ENCODE measurements at regions not wholly inside any gene's neighbourhood (a gene's known extent, or its start where the extent isn't known, plus 50 kb on each side); places are given as distances from the start of the nearest gene placed in this dataset.
"Not testable (repeated sequence)": the region's sequence is repeated elsewhere in the genome, so short reads cannot be mapped to it uniquely, and the experiment has no call there.

- no peak overlapping the region for H3K4me3 ChIP-seq (ENCODE audit: low read depth in 1 of 2, low read length in 2 of 2)
- H2AFZ ChIP-seq (ENCODE audit: low read depth, low read length), result no peak overlapping the region
- no peaks in the 10 kb centered on the region for H3K79me2 ChIP-seq (ENCODE audit: insufficient read depth, low read length)
- no peaks in the 10 kb centered on the region for H3K36me3 ChIP-seq (ENCODE audit: insufficient read depth, low read length)
- H4K20me1 ChIP-seq (ENCODE audit: insufficient read depth, low read length), result no peaks in the 10 kb centered on the region
- TF ChIP-seq EZH2 (IDR thresholded peaks at IDR 0.05; ENCODE audit: borderline replicate concordance, low read depth, low read length, severe bottlenecking) (no peak), CTCF (IDR thresholded peaks at IDR 0.05; ENCODE audit: borderline replicate concordance, extremely low read depth, low read length, poor library complexity, severe bottlenecking) (no peak)
- no peak for ATAC-seq (ENCODE audit: insufficient read depth, low read depth)
- H3K27me3 ChIP-seq (ENCODE audit: insufficient read depth, low read length, poor library complexity), result no peaks in the 10 kb centered on the region
- no peak overlapping the region for H3K9ac ChIP-seq (ENCODE audit: low read depth, low read length)
- H3K9me3 ChIP-seq (ENCODE audit: insufficient read depth, low read length, severe bottlenecking), result no peaks in the 10 kb centered on the region
- H3K4me1 ChIP-seq (ENCODE audit: insufficient read depth, low read length), result no peaks in the 10 kb centered on the region
- no peak overlapping the region for H3K27ac ChIP-seq (ENCODE audit: low read length)
- no peak for DNase-seq
- no peak overlapping the region for H3K4me2 ChIP-seq (ENCODE audit: insufficient read depth, low read length)
Measured at GRCh38 chr7:81839708-81840369, 70.0 kb upstream of the HGF start.

GRCh38 chr7:81833401-81833800 lies 63.6 kb upstream of the HGF start:
- Histone ChIP-seq H3K36me3 (ENCODE audit: insufficient read depth, low read length) (no peaks in the 10 kb centered on the region), H3K27me3 (ENCODE audit: insufficient read depth, low read length, poor library complexity) (no peaks in the 10 kb centered on the region), H3K9me3 (ENCODE audit: insufficient read depth, low read length, severe bottlenecking) (peaks cover 6% of the 10 kb centered on the region), H3K9ac (ENCODE audit: low read depth, low read length) (no peak overlapping the region), H4K20me1 (ENCODE audit: insufficient read depth, low read length) (no peaks in the 10 kb centered on the region), H3K4me1 (ENCODE audit: insufficient read depth, low read length) (no peaks in the 10 kb centered on the region), H3K4me3 (ENCODE audit: low read depth in 1 of 2, low read length in 2 of 2) (no peak overlapping the region), H2AFZ (ENCODE audit: low read depth, low read length) (no peak overlapping the region), H3K79me2 (ENCODE audit: insufficient read depth, low read length) (no peaks in the 10 kb centered on the region), H3K27ac (ENCODE audit: low read length) (no peak overlapping the region), H3K4me2 (ENCODE audit: insufficient read depth, low read length) (no peak overlapping the region)
- ATAC-seq (ENCODE audit: insufficient read depth, low read depth), result no peak
- TF ChIP-seq CTCF (IDR thresholded peaks at IDR 0.05; ENCODE audit: borderline replicate concordance, extremely low read depth, low read length, poor library complexity, severe bottlenecking) (no peak), EZH2 (IDR thresholded peaks at IDR 0.05; ENCODE audit: borderline replicate concordance, low read depth, low read length, severe bottlenecking) (no peak)
- DNase-seq, result no peak

GRCh38 chr7:81831883-81832282 lies 62.0 kb upstream of the HGF start:
- Histone ChIP-seq H3K27ac (ENCODE audit: low read length) (no peak overlapping the region), H3K36me3 (ENCODE audit: insufficient read depth, low read length) (no peaks in the 10 kb centered on the region), H3K9ac (ENCODE audit: low read depth, low read length) (no peak overlapping the region), H4K20me1 (ENCODE audit: insufficient read depth, low read length) (no peaks in the 10 kb centered on the region), H3K27me3 (ENCODE audit: insufficient read depth, low read length, poor library complexity) (no peaks in the 10 kb centered on the region), H3K4me1 (ENCODE audit: insufficient read depth, low read length) (no peaks in the 10 kb centered on the region), H2AFZ (ENCODE audit: low read depth, low read length) (no peak overlapping the region), H3K4me2 (ENCODE audit: insufficient read depth, low read length) (no peak overlapping the region), H3K9me3 (ENCODE audit: insufficient read depth, low read length, severe bottlenecking) (peaks cover 6% of the 10 kb centered on the region), H3K4me3 (ENCODE audit: low read depth in 1 of 2, low read length in 2 of 2) (no peak overlapping the region), H3K79me2 (ENCODE audit: insufficient read depth, low read length) (no peaks in the 10 kb centered on the region)
- ATAC-seq (ENCODE audit: insufficient read depth, low read depth) (no peak), DNase-seq (no peak)
- TF ChIP-seq EZH2 (IDR thresholded peaks at IDR 0.05; ENCODE audit: borderline replicate concordance, low read depth, low read length, severe bottlenecking) (no peak), CTCF (IDR thresholded peaks at IDR 0.05; ENCODE audit: borderline replicate concordance, extremely low read depth, low read length, poor library complexity, severe bottlenecking) (no peak)

GRCh38 chr7:81829511-81829910 lies 59.7 kb upstream of the HGF start:
- not testable (repeated sequence) for H3K27me3 ChIP-seq (ENCODE audit: insufficient read depth, low read length, poor library complexity); H3K9ac ChIP-seq (ENCODE audit: low read depth, low read length); DNase-seq; H3K4me3 ChIP-seq (ENCODE audit: low read depth in 1 of 2, low read length in 2 of 2); H3K79me2 ChIP-seq (ENCODE audit: insufficient read depth, low read length); H3K36me3 ChIP-seq (ENCODE audit: insufficient read depth, low read length); ATAC-seq (ENCODE audit: insufficient read depth, low read depth); H4K20me1 ChIP-seq (ENCODE audit: insufficient read depth, low read length); H3K9me3 ChIP-seq (ENCODE audit: insufficient read depth, low read length, severe bottlenecking); H3K4me1 ChIP-seq (ENCODE audit: insufficient read depth, low read length); H3K27ac ChIP-seq (ENCODE audit: low read length); H3K4me2 ChIP-seq (ENCODE audit: insufficient read depth, low read length)
- peak overlapping the region; percentile 45 for H2AFZ ChIP-seq (ENCODE audit: low read depth, low read length)
